MV-4-11 (cell line): ENCODE measurements at regions not wholly inside any gene's neighbourhood (a gene's known extent, or its start where the extent isn't known, plus 50 kb on each side); places are given as distances from the start of the nearest gene placed in this dataset.
"Not testable (repeated sequence)": the region's sequence is repeated elsewhere in the genome, so short reads cannot be mapped to it uniquely, and the experiment has no call there.

Source experiments
- DNase-seq: peaks from one replicate; lab custom pipeline; 2025; lab: John Stamatoyannopoulos, UW

DNA sequence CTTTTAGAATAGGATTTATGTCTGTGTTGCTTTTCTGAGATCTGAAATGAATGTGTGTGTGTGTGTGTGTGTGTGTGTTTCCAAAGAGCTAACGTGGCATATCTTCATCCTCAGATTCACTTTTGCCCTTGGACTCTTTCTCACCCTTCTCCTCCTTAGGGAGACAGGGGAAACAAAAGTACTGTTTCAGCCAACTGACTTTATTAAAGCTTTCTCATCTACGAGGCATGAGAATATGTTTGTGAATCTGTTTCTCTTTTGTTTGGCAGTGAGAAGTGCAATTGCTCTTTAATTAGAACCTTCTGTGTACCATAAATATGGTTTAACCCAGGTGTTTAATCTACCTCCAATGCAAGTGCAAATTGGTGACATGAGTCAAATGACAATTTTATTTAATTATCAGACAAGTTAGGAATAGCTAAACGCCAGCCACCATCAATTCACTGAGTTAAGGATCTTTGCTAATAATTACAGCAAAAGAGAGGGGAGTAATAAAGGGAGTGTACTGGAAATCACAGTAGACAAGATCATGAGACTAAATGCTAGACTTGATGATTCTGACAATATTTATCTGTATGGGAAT is 186.4 kb upstream of the COL3A1 start:
- DNase-seq: no peak

DNA sequence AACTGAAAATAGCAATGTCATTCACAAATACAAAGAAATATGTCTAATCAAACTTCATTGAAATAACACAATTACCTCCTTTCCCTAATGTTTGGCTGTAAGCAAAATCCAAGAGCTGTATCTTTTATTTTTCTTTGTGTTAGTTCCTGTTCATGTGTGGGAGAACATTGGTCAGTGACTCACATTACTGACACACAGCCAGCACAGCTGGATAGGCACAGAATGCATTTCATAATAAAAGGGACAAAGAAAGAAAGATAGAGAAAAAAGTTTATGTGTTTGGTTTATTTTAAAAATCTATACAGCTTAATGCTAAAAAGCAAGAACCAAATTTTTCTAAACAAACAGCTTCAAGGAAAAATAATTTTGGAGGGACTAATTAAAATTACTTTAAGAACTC is 185.6 kb upstream of the COL3A1 start:
- peak; percentile 22 for DNase-seq

DNA sequence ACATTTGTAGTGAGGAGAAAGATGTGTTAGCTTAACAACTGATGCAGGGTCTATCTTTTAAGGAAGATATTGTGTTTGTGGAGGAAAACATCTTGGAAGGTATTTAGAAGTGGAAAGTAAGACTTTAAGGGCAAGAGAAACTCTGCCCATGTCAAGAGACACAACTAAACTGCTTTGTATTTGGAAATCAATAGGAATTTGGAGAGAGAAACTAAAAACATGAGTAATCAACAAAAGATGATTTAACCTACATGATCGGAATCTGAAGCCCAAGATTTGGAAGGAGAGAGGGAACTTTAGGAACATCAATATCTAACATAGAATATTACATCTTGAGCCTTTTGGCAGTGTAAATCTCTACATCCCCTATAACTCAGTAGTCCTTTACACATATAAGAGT is 184.2 kb upstream of the COL3A1 start:
- no peak for DNase-seq

DNA sequence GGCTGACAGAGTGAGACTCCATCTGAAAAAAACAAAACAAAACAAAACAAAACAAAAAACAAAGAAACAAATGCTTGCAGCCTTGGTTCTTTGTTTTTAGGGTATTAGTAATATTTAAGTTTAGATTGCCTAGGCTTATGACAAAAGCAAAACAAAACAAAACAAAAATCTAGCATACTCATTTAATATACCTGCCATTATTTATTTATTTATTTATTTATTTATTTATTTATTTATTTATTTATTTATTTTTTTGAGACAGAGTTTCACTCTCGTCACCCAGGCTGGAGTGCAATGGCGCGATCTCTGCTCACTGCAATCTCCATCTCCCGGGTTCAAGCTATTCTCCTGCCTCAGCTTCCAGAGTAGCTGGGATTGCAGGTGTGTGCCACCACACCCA is 179.7 kb upstream of the COL3A1 start:
- not testable (repeated sequence) for DNase-seq

DNA sequence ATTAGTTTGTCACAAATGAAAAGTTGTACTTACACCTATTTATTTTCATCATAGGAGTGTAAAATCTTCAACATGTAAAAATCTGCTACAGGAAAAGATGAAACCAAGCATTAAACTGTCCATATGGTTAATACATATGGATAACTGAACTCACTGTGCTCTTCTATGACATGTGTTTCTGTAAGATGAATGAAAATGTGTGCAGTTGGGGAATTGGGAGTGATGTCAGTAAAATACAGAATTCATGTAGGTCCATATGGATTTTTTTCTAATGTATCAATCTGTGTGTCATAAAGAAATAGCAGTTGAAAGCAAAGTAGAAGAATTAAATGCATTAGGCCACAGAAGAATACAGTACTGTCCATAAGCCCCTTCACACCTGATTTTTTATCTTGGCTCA is 178.4 kb upstream of the COL3A1 start:
- no peak for DNase-seq

GRCh38 chr2:188797371-188797770 is 176.8 kb upstream of the COL3A1 start:
- no peak for DNase-seq

GRCh38 chr2:188798159-188798558 is 176.0 kb upstream of the COL3A1 start:
- DNase-seq: no peak

DNA sequence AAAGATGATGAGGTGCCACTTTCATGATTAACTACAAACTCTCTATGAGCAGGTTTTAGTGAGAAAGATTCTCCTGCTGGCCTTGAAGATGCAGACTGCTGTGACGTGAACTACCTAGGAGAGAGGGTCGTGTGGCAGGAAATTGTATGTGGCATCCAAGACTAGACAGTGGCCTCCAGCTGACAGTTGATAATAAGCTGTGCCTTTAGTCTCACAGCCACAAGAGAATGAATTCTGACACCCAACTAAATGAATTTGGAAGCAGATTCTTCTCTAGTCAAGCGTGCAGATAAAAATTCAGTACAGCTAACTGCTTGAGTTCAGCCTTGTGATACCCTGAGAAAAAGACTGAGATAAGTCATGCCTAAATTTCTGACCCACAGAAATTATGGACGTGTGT is 169.0 kb upstream of the COL3A1 start:
- DNase-seq: no peak

- no peak for DNase-seq
Measured at GRCh38 chr2:188808947-188809355, 165.2 kb upstream of the COL3A1 start.

DNA sequence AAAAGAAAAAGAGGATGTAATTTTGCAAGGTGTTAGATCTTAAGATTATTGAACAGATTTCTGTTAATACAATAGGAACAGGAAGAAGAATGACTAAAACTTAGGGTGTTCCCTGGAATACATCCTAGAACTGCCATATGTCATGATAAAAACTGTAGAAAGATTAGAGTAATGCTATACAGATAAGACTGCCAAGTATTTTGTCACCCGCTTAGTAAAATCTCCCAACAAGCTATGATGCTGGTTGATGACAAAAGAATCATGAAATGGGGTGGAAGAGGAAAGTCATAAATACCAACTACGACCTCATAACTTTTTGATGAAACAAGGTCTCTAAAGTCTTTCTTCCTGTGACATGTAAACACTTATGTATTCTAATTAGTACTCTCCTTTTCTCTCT is 163.6 kb upstream of the COL3A1 start:
- DNase-seq: no peak

DNA sequence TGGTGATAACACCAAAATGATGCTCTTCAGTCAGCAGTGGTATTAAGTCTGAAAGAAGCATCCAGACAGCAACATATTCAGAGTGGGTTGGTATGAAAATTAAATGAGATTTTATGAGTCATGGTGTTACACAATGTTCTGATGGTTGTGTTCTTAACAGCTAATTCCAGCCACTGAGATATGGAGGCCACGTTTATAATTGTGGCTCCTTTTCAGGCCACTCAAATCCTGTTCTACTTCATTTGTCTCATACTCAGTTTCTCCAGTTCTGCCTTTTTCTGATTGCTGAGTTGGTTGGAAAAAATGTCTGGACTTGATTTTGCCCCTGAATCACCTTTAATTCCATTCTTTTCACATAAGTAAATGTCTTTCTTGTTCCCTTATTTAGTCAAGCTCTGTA is 162.7 kb upstream of the COL3A1 start:
- DNase-seq: no peak

DNA sequence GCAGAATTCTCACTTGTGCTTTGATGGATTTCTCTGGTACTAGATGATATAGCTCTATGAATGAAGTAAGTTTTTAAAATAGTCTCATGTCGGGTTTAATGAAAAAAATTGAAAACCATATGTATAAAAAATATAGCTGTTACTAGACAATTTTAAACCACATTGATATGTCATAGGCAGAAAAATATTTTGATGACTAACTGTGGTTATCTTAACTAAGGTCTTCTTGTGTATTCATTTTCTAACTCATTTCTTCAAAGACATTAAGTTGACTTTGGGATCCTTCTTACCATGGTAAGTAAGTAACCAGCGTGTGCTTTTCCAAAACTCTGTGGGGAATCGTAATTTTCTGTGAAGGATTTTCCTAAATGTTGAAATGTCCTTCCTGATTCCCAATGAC is 160.9 kb upstream of the COL3A1 start:
- DNase-seq: no peak

- no peak for DNase-seq
Measured at GRCh38 chr2:188813857-188814256, 160.3 kb upstream of the COL3A1 start.

DNA sequence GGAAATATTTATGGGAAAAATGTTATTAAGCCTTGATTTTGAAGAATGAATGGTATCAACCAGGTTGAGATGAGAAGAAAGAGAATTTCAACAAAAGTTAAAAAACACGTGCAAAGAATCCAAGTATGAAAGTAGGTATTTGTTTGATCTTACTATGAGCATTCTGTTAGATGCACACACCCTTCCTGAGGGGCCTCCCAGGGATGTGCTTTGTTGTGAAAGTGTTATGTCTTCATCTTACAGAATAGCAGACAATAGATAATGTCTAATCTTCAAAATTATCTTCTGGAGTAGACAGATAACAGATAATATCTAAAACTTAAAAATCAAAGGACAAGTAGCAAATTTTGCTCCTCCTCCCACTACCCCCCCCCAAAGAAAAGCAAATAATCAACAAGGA is 155.2 kb upstream of the COL3A1 start:
- DNase-seq: no peak

DNA sequence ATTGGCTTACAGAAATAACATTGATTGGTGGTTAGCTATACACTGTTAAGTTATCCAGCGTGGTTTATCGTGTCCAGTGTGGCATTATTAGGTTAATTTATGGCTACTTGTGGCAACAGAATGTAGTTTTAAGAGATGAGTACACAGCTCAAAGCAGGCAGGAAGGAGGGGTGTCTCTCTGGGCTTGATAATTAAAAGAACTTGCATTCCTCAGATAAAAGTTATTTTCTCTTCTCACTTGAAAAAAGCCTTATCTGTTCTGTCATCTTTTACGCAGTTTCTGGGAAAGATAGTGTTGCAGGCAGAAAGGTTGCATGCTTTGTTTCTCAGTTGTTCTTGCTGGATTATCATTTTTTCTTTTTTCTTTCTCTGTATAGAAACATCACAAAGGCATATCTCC is 154.4 kb upstream of the COL3A1 start:
- DNase-seq: no peak

DNA sequence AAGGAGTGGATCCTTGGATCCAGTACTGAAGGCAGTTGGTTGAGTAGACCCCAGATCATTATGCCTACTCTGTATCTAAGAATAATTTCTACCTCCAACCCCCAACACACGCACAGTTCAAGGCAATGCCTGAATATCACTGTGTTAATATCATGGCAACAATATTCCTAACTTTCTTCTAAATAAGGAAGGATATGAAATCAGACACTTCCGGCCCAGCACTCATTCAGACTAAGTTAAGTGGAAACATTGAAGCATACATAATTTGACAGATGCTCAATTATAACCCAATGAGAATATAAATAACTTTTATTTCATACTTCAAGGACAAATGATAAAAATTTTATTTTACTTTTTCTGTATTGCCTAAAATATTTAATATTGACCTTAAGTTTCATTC is 153.6 kb upstream of the COL3A1 start:
- no peak for DNase-seq

DNA sequence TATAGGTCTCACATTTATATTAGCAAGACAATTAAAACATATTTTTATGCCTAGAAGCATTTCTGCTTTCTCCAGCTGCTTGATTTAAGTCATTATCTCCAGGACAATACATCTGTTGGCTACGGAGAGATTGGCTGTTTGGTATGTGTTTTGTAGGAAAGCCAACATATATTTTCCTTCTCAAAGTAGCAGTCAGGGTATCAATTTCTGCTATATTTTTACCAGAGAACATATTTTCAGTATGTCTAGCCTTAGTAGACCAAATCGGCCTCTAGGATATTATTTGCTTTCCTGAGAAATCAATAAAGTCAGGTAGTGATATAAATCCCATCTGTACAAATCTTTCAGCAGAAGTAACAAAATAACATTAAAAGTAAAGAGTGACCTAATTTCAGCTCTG is 150.0 kb upstream of the COL3A1 start:
- no peak for DNase-seq

DNA sequence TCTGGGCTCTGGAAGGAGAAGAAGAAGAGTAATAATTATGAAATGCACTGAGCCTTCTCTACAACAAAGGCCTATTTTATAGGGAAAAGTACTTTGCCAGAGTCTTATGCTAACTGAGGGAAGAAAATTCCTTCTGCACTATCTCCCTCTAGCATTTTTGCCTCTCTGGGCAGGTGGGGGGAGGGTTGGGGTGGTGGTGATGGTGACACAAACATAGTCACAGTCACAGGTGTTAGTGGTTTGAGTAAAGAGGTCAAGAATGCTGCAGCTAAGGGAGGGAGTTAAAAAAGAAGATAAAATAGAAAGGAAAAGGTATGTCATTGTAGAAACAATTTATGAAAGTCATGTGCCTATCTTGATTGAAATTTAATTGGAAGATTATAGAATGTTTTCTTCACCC is 140.8 kb upstream of the COL3A1 start:
- DNase-seq: no peak

DNA sequence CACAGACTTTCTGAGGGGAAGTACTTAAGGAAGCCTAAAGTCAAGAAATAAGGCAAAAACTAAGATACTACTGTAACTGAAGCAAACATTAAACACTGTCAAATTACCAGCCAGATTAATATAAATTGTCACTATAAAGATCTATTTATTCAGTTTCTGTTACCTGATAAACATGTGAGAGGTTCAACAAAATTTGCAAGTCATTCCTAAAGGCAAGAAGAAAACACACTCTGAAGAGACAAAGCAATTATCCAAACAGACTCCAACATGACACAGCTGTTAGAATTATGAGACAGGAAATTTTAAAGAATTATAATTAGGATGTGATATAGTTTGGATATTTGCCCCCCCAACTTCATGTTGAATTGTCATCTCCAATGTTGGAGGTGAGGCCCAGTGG is 140.4 kb upstream of the COL3A1 start:
- DNase-seq: no peak

DNA sequence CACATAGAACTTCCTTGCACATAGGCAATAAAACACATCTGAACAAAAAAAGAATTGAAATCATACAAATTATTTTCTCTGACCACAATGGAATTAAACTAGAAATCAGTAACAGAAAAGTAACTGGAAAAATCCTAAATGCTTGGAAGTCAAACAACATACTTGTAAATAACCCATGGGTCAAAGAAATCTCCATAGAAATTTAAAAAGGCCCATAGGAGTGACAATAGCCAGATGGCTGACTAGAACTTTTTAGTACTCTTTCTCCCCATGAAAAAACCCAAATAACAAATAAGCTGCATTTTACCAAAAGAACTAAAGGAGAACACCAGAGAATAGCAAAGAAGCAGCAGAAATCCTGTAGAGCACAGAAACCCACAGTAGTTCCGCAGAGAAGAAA is 139.2 kb upstream of the COL3A1 start:
- DNase-seq: no peak

DNA sequence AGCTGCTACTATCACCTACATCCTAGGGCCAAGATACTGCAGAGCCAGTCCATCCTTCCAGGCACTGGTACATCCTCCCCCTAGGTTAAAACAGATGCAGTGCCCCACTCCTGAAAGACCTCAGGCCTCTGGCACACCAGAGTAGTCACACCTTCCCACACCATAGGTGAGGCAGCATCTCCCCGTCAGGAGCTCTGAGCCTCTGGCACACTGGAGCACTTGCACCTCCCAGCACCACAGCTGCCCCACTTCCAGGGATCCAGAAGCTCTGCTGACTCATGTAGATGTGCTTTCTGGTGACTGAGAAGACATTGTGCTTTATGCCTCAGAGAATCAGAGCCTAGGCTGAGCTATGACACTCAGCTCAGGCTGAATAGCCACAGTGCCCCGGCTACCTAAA is 138.4 kb upstream of the COL3A1 start:
- no peak for DNase-seq

DNA sequence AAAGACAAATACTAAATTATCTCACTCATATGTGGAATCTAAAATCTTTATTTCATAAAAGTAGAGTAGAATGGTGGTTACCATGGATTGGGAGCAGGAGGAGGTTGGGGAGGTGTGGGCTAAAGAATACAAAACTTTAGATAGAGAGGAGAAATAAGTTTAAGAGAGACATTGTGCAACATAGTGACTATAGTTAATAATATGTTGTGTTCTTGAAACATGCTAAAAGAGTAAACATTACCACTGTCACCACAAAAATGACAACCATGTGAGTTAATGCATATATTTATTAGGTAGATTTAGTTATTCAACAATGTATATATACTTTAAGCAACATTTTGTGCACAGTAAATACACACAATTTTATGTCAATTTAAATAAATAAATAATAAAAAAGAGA is 128.5 kb upstream of the COL3A1 start:
- no peak for DNase-seq

DNA sequence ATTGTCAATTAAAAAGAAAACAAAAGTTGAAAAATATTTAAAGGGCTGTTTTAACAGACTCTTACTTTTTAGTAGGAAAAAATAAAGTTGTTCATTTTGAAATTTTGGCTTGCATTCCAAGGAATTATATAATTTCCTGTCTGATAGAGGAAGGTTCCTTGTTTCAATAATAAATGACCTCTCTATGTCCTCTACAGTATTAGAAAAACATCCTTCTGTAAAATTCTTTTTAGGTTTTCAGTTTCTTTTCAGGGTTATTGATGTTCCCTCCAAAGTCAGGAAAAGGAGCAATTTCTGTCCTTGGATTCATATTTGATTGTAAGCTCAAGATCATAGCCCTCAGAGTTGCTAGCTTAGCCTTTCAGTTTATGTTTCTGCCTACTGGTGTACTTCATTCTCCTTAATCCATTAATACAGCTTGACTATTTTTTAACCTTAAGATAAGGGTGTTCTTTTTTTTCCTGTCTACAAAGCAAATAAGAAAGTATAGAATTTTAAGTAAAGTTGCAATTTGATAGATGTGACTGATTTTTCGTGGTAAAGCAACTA is 125.2 kb upstream of the COL3A1 start:
- no peak for DNase-seq

DNA sequence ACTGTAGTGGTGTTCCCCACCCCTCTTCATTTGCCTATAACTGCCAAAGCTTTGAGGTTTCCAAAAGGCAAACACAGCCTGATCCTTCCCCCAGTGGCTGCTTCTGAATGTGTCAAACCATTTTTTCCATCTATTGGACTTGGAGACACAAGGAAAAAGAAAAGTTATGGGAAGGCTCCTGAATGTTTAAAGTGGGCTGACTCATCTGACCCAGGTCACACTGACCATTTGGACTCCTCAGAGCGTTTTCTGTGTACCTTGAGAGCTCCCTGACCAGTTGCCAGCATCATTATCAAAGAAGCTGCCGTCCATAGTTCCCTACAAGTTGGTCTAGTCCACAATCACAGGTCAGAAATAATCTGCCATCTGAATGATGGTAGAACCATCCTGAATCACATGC is 123.4 kb upstream of the COL3A1 start:
- no peak for DNase-seq

GRCh38 chr2:188851311-188851710 is 122.9 kb upstream of the COL3A1 start:
- no peak for DNase-seq
